Neural progenitor cell (in vitro differentiated cells): ENCODE measurements at regions not wholly inside any gene's neighbourhood (a gene's known extent, or its start where the extent isn't known, plus 50 kb on each side); places are given as distances from the start of the nearest gene placed in this dataset.

Source experiments
- DNase-seq: peaks from one replicate; pipeline ENCODE4 v3.0.0-alpha.2; 2016; ENCODE audit warnings: low spot score
- H2AFZ ChIP-seq: fragments of 200-600 bp; sonication (generic); replicated peaks from 2 replicates; pipeline ENCODE4 v1.6.1; 2016; ENCODE audit warnings: antibody characterized with exemption
- H3F3A ChIP-seq: fragments of 200-600 bp; sonication (generic); 2 replicates; pipeline ENCODE4 v1.6.1; 2016; ENCODE audit warnings: antibody characterized with exemption, low read depth
- H3K27ac ChIP-seq: fragments of 200-600 bp; sonication (generic); 2 replicates; pipeline ENCODE4 v1.5.1; 2016; ENCODE audit warnings: mild to moderate bottlenecking
- H3K27me3 ChIP-seq: fragments of 200-600 bp; sonication (generic); 2 replicates; pipeline ENCODE4 v1.6.1; 2016; ENCODE audit warnings: mild to moderate bottlenecking, moderate library complexity
- H3K36me3 ChIP-seq: fragments of 200-600 bp; sonication (generic); 2 replicates; pipeline ENCODE4 v1.5.1; 2016
- H3K4me1 ChIP-seq: fragments of 200-600 bp; sonication (generic); 2 replicates; pipeline ENCODE4 v1.6.1; 2016; ENCODE audit warnings: mixed run types
- H3K4me2 ChIP-seq: fragments of 200-600 bp; sonication (generic); 2 replicates; pipeline ENCODE4 v1.6.1; 2016
- H3K4me3 ChIP-seq: fragments of 200-600 bp; sonication (generic); 2 replicates; pipeline ENCODE4 v1.5.1; 2016
- H3K79me2 ChIP-seq: fragments of 200-600 bp; sonication (generic); 2 replicates; pipeline ENCODE4 v1.6.1; 2016; ENCODE audit warnings: low read depth
- H3K9ac ChIP-seq: fragments of 200-600 bp; sonication (generic); 2 replicates; pipeline ENCODE4 v1.6.1; 2016
- H3K9me3 ChIP-seq: fragments of 200-600 bp; sonication (generic); 2 replicates; pipeline ENCODE4 v1.5.1; 2016; ENCODE audit warnings: low read depth
- H4K20me1 ChIP-seq: fragments of 200-600 bp; sonication (generic); 2 replicates; pipeline ENCODE4 v1.6.1; 2016; ENCODE audit warnings: low read depth
- H3K27ac Mint-ChIP-seq: 3 replicates; pipeline ENCODE4 v1.8.0; 2021; ENCODE audit warnings: mixed read lengths
- H3K27me3 Mint-ChIP-seq: 2 replicates; pipeline ENCODE4 v1.8.0; 2022; ENCODE audit warnings: low read depth, mild to moderate bottlenecking, inconsistent platforms, moderate library complexity, mixed read lengths; ENCODE audit not compliant: insufficient read depth
- H3K36me3 Mint-ChIP-seq: 3 replicates; pipeline ENCODE4 v1.8.0; 2021; ENCODE audit warnings: mixed read lengths
- H3K4me1 Mint-ChIP-seq: 3 replicates; pipeline ENCODE4 v1.8.0; 2021; ENCODE audit warnings: mixed read lengths
- H3K4me3 Mint-ChIP-seq: 3 replicates; pipeline ENCODE4 v1.8.0; 2021; ENCODE audit warnings: mild to moderate bottlenecking, moderate library complexity, mixed read lengths
- H3K9me3 Mint-ChIP-seq: 3 replicates; pipeline ENCODE4 v1.8.0; 2020; ENCODE audit warnings: mixed read lengths
- CTCF ChIP-seq: fragments of 200-600 bp; sonication (generic); IDR thresholded peaks from 2 replicates; pipeline ENCODE4 v1.5.1; 2017; ENCODE audit warnings: antibody characterized with exemption, mild to moderate bottlenecking
- EZH2 ChIP-seq: fragments of 200-600 bp; sonication (generic); IDR thresholded peaks from 2 replicates; pipeline ENCODE4 v1.6.1; 2017; ENCODE audit warnings: antibody characterized with exemption, mild to moderate bottlenecking, moderate library complexity
- EZH2phosphoT487 ChIP-seq: fragments of 200-600 bp; sonication (generic); IDR thresholded peaks from 2 replicates; pipeline ENCODE4 v1.6.1; 2017; ENCODE audit warnings: antibody characterized with exemption

- H3K4me2 ChIP-seq, result no peak overlapping the region
- Mint-ChIP-seq H3K9me3 (no peaks in the 10 kb centered on the region), H3K4me3 (no peak overlapping the region), H3K27me3 (no peaks in the 10 kb centered on the region), H3K27ac (no peak overlapping the region), H3K4me1 (no peaks in the 10 kb centered on the region), H3K36me3 (no peaks in the 10 kb centered on the region)
- no peaks in the 10 kb centered on the region for H3K36me3 ChIP-seq
- H3K9me3 ChIP-seq, result no peaks in the 10 kb centered on the region
- no peak overlapping the region for H3K27ac ChIP-seq
- no peaks in the 10 kb centered on the region for H4K20me1 ChIP-seq
- no peaks in the 10 kb centered on the region for H3K27me3 ChIP-seq
- H3F3A ChIP-seq, result no peaks in the 10 kb centered on the region
- H3K4me1 ChIP-seq, result no peaks in the 10 kb centered on the region
- H3K4me3 ChIP-seq, result no peak overlapping the region
- no peak overlapping the region for H2AFZ ChIP-seq
- H3K9ac ChIP-seq, result no peak overlapping the region
- H3K79me2 ChIP-seq, result no peaks in the 10 kb centered on the region
- no peak for DNase-seq
- no peak for TF ChIP-seq CTCF
- TF ChIP-seq EZH2, result no peak
- no peak for TF ChIP-seq EZH2phosphoT487
These were observed 88.7 kb downstream of the LLPH start for GRCh38 chr12:66041651-66042363.

GRCh38 chr12:66036317-66036716, 94.2 kb downstream of the LLPH start:
- Histone ChIP-seq H3K27me3 (no peaks in the 10 kb centered on the region), H3K4me3 (no peak overlapping the region), H3K27ac (no peak overlapping the region), H3K36me3 (no peaks in the 10 kb centered on the region), H3K79me2 (no peaks in the 10 kb centered on the region), H2AFZ (no peak overlapping the region), H3K4me2 (no peak overlapping the region), H3K9me3 (no peaks in the 10 kb centered on the region), H3K4me1 (no peaks in the 10 kb centered on the region), H3K9ac (no peak overlapping the region), H4K20me1 (no peaks in the 10 kb centered on the region), H3F3A (no peaks in the 10 kb centered on the region)
- H3K27ac Mint-ChIP-seq, result no peak overlapping the region
- H3K4me1 Mint-ChIP-seq, result no peaks in the 10 kb centered on the region
- H3K4me3 Mint-ChIP-seq, result no peak overlapping the region
- H3K36me3 Mint-ChIP-seq, result no peaks in the 10 kb centered on the region
- H3K9me3 Mint-ChIP-seq, result no peaks in the 10 kb centered on the region
- no peak for TF ChIP-seq CTCF
- no peak for TF ChIP-seq EZH2
- no peak for TF ChIP-seq EZH2phosphoT487
- DNase-seq, result no peak
- peaks cover 2% of the 10 kb centered on the region for H3K27me3 Mint-ChIP-seq

GRCh38 chr12:66035288-66035966, 95.1 kb downstream of the LLPH start:
- TF ChIP-seq CTCF, result peak; percentile 43
- no peak for TF ChIP-seq EZH2phosphoT487
- Histone ChIP-seq H3K27me3 (no peaks in the 10 kb centered on the region), H3K4me1 (no peaks in the 10 kb centered on the region), H3K4me3 (no peak overlapping the region), H3K27ac (no peak overlapping the region), H3K36me3 (no peaks in the 10 kb centered on the region), H3K9me3 (no peaks in the 10 kb centered on the region), H3K9ac (no peak overlapping the region), H3K79me2 (no peaks in the 10 kb centered on the region), H4K20me1 (no peaks in the 10 kb centered on the region), H2AFZ (no peak overlapping the region), H3K4me2 (no peak overlapping the region), H3F3A (no peaks in the 10 kb centered on the region)
- H3K27me3 Mint-ChIP-seq, result peaks cover 2% of the 10 kb centered on the region
- H3K9me3 Mint-ChIP-seq, result no peaks in the 10 kb centered on the region
- no peaks in the 10 kb centered on the region for H3K4me1 Mint-ChIP-seq
- no peaks in the 10 kb centered on the region for H3K36me3 Mint-ChIP-seq
- no peak overlapping the region for H3K4me3 Mint-ChIP-seq
- no peak overlapping the region for H3K27ac Mint-ChIP-seq
- DNase-seq, result peak; percentile 27
